Activated CD4-positive, alpha-beta T cell treated with anti-CD3 and anti-CD28 coated beads, Interleukin-2, amount 50 U/mL, for 48 hours (primary cell): ENCODE measurements at regions not wholly inside any gene's neighbourhood (a gene's known extent, or its start where the extent isn't known, plus 50 kb on each side); places are given as distances from the start of the nearest gene placed in this dataset.
"Not testable (repeated sequence)": the region's sequence is repeated elsewhere in the genome, so short reads cannot be mapped to it uniquely, and the experiment has no call there.

Experiments
- DNase-seq, 2 experiments: peaks; one replicate each; pipeline ENCODE4 v3.0.0-alpha.2; 2020

DNA sequence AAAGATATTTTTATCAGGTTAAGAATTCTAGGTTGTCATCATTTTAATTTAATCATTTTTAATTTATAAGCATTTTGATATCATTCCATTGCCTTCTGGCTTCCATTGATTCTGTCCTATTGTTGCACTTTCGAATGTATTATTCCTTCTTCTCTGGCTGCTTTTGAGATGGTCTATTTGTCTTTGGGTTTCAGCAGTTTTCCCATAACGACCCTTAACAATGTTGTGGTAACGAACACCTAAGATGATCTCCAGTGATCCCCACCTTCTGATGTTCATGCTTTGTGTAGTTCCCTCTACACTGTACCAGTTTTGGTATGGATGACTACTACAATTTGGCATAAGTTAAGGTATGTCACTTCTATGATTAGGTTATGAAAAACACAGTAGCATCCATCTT, 59.9 kb downstream of the MINAR1 start:
- no peak for DNase-seq

DNA sequence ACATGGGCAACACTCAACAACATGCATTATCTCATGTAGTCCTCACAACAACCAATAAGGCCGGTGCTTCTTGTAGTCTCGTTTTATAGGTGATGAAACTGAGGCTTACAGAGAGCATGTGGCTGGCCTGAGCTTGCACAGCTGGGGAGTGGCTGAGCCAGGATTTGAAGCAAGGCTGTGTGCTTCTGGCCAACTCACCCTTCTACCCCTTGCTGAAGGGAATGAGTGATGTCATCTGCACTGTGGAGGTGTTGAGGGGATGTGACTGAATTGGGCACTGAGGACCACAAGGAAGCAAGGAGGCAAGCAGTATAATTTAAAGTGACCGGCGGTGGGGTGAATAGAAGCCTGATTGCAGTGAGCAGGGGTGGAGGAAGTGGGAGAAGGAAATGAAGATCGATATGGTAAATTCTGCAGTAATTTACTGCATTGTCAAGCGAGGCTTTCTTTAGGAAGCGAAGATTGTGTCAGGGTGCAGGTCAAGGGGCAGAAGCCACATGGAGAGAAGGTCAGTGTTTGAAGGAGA, 62.3 kb downstream of the MINAR1 start:
- no peak for DNase-seq

DNA sequence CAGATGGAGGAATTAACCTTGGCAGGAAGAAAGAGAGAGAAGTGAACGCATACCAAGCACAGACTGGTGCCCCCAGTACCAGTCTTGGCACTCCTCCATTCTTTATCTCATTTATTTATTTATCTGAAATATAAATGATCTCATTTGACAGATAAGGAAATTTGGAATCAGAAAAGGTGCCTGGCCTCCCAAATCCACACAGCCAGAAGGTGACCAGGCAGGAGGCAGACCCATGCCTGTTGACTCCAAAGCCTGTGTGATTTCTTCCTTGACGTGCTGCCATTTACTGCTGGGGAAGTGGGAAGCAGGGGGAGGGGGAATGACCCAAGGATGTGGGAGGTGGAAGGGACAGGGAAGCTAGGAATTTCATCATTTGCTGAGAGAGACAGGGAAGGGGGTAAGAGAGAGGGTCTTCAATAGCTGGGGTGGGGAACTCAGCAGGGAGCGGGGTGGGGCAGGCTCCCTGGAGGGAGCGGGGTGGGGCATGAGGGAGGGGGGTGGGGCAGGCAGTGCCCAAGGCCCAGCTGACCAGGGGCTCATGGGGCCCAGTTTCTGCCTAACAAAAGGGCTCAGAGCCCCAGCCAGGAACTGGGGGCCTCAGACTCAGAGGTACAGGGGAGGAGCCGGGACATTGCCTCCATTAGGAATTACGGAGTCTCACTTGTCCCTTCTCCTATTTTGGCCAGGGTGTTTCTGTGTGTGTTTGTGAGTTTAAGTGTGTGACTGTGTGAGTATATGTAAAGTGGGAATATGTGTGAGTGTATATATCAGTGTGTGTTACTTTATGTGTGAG, 63.0 kb downstream of the MINAR1 start:
- no peak for DNase-seq

DNA sequence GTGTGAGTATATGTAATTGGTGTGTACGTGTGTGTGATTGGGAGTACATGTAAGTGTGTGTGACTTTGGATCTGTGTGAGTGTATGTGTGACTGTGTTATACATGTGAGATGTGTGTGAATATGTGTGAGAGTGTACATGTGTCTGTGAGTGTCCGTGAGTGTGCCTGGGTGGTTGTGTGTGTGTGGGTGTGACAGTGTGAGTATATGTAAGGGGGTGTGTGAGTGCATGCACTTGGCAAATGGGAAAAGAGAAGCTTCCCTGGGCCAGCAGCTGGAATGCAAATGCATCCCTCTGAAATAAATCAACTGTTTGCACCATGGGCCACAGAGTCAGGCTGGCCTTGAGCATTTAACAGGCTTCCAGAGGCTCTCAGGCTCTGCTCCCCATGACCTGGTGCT, 63.6 kb downstream of the MINAR1 start:
- no peak for DNase-seq

DNA sequence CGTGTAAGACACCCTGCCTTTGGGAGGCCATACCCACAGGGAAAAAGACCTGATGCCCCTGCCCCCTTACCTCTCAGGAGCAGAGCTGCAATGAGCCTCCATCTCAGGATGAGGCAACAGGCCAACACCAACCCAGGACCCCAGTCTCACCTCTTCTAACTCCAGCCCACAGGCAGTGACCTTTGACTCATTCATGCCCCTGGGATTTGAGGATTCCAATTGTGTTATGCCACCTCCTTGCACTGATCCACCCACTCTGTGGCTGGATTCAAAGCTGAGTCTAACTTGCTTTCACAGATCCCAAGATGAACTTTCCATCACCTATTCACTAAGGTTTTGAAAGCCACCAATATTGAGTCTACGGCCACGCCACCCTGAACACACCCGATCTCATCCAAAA, 64.7 kb downstream of the MINAR1 start:
- no peak for DNase-seq

DNA sequence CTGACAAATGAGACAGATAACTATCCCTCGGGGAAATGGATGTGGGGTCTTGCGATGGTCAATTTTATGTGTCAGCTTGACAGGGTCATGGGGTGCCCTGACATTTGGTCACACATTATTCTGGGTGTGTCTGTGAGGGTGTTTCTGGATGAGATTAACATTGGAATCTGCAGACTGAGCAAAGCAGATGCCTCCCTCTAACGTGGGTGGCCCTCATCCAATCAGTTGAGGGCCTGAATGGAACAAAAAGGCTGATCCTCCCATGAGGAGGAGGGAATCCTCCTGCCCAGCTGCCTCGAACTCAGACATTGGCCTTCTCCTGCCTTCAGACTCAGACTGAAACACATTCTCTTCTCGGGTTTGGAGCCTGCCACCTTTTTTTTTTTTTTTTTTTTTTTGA, 69.0 kb downstream of the MINAR1 start:
- no peak for DNase-seq

DNA sequence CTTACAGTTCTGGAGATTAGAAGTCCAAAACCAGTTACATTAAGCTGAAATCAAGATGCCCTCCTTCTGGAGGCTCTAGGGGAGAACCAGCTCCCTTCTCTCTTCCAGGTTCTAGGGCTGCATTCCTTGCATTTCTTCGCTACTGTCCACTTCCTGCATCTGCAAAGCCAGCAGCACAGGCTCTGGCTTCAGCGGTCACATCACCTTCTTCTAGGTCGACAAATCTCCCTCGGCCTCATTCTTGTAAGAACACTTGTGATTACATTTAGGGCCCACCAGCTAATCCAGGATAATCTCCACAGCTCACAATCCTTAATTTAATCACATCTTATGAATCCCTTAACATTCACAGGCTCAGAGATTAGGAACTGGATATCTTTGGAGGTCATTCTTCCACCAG, 73.8 kb downstream of the MINAR1 start:
- DNase-seq, result no peak

DNA sequence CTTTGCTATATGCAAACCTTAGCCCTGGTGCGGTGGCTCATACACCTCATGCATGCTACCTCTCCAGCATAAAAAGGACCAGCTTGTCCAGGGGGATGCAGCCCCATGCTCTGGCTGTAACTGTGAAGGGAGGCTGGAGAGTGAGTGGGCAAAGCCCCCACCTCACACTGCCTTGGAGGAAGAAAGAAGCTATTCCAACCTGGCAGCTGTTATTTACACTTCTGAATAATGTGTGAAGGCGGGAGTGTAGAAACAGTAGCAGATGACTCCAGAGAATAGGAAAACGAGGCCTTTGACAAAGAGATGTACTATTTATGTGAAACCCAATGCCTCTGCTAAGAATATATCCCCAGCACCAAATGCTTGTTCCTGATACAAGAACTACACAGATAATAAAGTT, 80.7 kb downstream of the MINAR1 start:
- not testable (repeated sequence) for DNase-seq

DNA sequence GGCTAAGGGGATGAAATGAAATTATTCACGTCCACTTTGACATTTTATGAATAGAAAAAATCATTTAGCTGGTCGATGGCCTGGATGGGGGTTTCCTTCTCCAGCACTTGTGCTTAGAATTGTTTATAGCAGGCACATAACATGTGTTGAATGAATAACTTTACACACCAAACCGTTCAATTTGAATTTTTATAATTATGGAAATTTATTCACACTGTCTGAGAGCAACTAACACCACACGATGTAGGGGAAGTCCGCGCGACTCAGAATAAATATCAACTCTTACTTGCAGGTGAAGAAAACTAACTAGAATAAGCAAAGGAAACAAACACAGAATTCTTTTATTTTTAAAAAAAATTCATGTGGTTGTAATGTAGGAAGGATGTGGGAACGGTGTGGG, 81.3 kb downstream of the MINAR1 start:
- DNase-seq, result no peak

DNA sequence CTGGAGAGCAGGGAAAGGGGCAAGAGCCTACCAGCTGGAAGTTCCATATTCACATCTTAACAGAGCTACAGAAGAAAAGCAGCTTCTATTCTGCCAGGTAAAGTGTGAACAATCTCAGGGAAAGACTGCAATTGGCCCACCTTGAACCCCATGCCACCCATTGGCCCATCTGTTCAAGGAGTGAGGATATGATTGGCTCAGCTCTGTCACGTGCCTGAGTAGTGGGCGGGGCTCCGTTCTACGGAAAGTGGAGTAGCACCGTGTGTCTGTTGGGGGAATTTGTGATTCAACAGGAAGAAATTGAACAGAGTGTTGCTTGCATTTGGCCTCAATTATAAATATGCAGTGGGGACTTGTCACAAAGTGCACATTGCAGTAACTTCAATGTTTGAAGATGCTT, 81.8 kb downstream of the MINAR1 start:
- DNase-seq, result no peak

DNA sequence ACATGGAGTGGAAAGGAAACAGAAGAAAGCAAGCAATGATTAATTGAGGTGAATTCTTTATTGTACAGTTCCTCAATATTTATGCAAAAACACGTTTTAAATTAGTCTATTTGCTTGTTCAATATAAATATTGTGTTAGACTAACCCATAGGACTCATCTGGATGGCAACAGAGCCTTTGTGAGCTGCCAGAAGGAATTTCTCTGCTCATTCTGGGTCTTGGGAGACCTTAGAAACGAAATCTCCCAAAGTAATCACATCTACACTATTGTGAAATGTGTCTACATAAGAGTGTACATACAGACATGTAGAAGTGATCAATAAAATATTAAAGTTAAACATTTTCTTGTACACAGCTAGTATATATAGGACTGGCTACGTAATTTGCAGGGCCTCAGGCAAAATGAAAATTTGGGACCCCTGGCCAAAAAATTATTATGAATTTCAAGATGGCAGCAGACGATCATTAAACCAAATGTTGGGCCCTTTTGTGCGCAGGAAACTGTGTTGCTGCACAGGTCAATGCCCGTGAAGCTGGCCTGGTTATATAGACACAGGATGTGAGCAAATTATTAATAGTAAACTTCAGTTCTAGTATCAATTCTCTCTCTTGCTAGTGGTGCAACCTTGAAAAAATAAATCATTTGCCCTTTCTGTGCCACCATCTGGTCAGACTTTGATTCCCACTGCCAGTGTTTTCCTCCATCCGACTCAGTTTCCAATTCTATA, 83.3 kb downstream of the MINAR1 start:
- DNase-seq, result no peak

DNA sequence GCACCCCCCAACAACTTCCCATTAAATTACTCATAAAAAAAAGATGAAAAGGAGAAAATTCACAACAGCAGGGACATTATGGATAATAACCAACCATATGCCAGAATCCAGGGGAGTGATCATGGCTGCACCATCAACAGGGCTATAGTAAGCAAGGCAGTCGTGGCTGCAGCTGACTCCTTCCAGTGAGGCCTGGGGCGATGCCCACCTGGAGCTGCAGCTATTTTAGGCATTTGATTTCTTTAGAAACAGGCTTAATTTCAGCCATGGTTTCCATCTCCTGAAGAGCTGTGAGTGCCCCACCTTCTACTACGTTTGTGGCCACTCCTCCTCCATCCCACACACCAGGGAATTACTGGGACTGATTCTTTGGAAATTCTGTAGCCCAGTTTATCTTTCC, 84.0 kb downstream of the MINAR1 start:
- no peak for DNase-seq

DNA sequence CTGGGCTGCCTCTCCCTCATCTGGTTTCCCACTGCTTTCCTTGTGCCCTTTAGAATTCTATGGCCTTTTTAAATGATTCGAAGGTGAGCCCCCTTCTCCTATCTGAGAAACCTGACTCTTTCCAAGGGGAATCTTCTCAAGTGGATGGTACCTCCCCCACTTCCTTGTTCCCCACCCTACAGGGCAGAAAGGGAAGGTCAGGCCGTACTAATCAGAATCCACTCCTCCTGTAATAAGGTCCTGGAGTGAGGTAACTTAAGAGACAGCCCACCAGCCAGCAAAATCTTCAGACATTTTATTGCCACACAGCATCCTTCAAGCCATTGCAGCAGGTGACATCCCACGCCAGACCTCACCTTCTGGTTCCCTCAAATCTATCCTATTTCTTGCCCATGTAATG, 84.5 kb downstream of the MINAR1 start:
- no peak for DNase-seq

DNA sequence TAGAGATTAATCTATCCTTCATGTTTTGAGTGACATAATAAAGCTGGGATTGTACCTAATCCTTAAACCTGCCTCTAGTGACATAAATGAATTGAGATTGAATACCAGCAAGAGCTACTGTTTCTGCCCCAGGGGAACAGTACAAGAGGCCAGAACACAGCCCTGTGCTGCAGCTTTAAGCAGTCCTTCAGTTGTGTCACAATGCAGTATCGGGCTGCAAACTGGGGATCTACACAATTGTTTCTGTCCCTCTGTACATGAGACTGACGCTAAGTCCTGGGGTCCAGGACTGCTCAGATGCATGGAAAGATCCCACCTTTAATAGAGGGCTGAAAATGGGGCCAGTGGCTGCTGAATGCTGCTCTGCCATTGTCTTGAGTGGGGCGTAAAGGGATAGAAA, 87.5 kb downstream of the MINAR1 start:
- no peak for DNase-seq

DNA sequence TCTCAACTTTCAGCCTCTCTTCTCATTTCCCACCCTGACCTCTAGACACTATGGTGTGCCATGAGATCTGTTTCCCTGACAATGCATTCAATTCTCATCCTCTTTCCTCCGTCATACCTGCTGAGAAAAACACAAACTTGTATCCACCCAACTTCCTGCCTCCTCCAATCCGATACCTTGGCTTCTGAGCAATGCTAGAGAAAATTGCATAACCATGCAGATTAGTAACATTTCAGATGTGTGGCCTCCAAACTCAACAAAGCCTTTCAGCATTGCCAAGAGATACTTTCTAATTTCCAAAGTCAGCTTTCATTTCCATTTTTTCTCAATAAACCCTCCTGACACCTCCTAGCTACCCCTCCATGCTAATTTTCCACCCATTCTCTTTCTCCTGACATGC, 88.5 kb downstream of the MINAR1 start:
- no peak for DNase-seq

DNA sequence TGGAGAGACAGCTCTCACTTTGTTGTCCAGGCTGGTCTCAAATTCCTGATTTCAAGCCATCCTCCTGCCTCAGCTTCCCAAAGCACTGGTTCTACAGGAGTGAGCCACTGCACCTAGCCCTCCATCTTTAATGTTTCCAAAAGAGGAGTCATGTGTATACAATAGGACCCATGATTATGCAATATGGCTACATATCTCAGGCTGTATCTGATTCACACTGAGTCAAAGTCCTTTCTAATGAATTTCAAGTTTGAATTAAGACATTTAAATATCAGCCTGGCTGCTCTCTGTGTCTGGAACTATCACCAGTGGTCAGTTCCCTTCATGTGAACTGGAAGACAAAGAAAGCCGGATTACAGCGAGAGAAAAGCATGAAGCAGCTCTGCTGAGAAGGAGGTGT, 90.5 kb downstream of the MINAR1 start:
- no peak for DNase-seq

DNA sequence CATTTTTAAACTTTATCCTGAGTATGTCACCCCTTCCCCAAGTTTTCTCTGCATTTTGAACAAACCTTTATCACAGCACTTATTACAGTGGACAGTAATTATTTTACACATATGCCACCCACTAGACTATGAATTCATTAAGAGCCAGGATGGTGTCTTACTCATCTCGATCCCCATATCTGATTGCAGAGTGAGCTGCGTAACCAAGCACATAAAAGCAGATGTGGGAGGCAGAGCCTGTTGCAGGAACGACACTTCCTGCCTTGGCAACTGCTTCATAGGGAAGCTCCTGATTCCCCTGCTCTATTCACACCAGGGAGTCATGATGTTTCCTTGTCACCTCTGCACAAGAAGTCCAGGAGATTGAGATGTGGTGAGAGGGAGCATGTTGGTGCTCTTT, 91.1 kb downstream of the MINAR1 start:
- DNase-seq, result no peak

DNA sequence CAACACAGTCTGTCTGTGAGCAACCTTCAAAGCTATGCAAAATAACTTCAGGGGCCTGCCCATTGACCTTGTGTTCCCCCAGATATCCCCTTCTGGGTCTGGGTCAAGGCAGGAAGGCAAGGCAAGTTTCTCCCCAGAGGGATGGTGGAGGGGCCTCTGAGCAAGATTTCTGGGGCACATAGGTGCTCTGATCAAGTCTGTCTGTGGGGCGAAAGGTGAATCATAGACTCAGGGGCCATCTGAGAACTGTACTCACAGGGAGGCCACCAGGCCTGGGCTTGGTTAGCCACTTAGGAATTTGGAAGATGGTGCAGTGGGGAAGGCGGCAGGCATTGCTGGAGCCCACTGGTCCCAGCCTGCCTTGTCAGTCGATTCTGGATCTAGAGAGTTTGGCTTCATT, 92.4 kb downstream of the MINAR1 start:
- no peak for DNase-seq

DNA sequence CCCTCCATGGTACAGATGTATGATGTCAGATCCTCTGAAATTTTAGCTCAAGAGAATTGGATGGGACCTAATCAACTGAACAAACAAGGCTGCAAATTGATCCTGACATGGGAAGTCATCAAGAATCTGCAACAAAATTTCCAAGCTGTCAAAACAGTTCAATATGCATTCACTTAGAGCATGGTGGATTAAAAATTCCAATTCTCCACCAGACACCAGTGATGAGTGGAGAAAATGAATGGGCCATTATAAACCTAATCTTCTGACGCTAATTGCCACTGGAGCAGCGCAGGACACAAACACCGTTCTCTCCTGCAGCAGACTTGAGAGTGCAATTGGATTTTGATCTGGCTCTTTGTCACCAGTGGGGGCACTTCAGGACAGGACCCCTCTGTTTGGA, 94.2 kb downstream of the MINAR1 start:
- DNase-seq, result no peak

DNA sequence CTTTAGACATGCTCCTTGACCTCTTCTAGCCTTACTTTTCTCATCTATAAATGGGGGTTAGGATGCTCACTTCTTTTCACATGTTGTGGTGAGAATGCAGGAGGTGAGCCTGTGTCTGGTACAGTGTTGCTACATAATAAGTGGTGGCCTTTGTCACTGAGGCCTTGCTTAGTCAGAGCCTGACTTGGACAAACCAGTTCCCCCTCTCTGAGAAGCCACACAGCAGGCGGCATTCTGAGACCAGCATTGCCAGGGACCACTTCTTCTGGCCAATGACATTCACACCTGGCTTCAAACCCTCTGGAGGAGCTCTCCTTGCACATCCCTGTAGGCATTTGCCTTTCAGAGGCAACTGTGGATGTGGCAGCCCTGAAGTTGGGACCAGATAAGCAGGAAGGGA, 95.7 kb downstream of the MINAR1 start:
- DNase-seq, result no peak

DNA sequence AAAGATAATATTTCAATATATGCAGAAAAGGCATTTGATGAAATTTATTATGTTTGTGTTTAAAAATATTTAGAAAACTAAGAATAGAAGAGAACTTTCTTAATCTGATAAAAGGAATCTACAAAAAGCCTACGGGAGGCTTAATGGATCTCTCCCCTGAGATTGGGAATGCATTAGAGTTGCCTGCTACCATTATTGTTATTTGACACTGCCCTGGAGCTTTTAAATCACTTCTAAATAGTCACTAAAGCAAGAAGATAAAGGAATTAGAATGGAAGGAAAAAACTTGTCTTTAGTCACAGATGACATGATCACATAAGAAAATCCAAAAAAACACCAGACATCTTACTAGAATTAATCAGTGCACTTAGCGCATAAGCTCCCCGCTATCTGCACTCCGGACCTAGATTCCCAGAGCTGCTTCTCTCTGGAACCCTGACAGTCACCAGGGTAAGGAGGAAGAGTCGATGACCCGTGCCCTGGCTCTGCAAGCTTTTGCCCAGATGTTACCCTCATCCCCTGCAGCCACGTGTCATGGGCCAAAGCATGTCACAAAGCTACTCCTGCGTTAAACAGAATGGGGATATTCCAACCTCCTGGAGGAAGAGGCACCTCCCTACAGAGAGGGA, 97.1 kb downstream of the MINAR1 start:
- DNase-seq, result no peak

DNA sequence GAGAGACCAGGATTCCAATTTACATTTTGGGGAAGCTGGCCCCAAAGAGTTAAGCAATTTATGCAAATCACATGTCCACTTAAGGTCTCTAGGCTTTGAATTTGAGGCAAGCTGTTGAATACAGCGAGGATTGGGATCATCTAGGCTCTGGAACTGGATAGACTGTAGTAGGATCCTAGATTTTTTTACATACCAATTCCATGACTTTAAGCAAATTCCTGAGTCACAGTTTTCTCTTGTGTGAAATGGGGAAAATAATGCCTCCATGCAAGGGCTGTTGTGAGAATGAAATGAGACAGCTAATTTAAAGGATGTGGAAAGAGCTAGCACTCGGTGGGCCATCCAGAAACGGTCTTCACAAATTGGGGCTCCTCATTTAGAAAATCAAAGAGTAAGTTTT, 103.4 kb downstream of the MINAR1 start:
- DNase-seq, result no peak

DNA sequence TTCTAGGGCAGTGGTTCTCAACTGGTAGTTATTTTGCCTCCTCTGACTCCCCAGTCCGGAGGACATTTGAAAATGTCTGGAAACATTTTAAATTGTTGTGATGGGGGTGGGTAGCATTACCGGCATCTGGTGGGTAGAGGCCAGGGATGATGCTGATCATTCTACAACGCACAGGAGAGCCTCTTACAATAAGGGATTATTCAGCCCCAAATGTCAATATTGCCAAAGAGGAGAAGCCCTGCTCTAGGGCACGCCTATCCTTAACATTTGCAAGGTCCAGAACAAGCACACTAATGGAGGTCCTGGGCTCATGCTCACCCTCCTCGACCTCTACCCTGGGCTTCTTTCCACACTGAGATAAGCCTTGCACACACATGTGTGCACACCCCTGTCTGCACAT, 106.4 kb downstream of the MINAR1 start:
- DNase-seq, result no peak

DNA sequence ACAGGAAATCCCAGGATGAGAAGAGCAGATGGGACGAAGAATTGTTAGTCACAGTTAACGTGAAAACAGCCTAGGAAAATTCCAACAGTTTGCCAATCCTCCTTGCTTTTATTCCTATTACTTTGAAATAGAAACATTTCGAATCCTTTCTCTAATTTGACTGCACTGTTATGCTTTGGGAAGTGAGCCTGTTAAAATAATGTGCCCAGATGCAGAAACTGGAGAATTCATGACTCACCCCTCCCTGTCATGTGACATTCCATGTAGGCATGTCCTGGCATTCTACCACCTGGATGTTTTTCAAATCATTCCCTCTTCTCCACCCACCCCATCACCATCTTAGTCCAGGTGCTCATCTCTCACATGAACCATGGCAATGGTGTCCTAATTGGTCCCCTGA, 107.3 kb downstream of the MINAR1 start:
- DNase-seq, result no peak
